HG03354 (cell line): ENCODE measurements at regions not wholly inside any gene's neighbourhood (a gene's known extent, or its start where the extent isn't known, plus 50 kb on each side); places are given as distances from the start of the nearest gene placed in this dataset.
A peak's percentile ranks its signal among the peaks of the same experiment; 100 is the strongest.
"Not testable (repeated sequence)": the region's sequence is repeated elsewhere in the genome, so short reads cannot be mapped to it uniquely, and the experiment has no call there.

Experiments used
- ATAC-seq: cut with Tn5 transposase; IDR thresholded peaks from one replicate; pipeline ENCODE4 v1.9.1; 2021; ENCODE audit warnings: mild to moderate bottlenecking; ENCODE audit not compliant: unreplicated experiment, poor library complexity, severe bottlenecking

DNA sequence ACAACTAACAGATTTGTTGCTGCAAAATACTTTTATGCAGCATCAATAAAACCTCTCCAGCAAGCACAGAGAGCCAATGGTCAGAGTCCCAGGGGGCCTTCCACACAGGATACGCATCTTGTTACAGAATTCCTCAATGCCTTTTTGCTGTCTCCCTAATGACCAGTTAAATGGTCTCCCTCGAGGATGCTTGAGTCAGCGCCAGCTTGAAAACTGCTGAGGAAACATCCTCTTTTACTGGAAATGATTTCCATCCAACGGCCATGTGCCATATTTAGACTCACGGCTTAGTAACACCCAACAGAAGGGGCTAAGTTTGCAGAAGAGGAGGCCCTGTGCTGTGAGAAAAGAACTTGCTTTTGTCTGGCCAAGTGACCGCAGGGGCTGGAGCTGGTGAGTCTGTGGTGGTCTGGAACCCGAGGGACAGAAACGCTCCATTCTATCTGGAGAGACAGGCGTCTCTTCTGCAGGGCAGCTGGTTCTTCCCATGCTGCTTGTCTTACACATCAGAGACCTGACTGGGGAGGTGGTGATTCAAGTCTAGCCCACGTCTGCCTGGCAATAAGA, 496.4 kb downstream of the SETD4 start:
- ATAC-seq: no peak

- ATAC-seq: no peak
Measured at GRCh38 chr21:35562876-35563275, 497.4 kb downstream of the SETD4 start.

GRCh38 chr21:35561116-35561515, 499.2 kb downstream of the SETD4 start:
- ATAC-seq: no peak

- ATAC-seq: no peak
Measured at GRCh38 chr21:35559829-35560225, 500.5 kb downstream of the SETD4 start.

DNA sequence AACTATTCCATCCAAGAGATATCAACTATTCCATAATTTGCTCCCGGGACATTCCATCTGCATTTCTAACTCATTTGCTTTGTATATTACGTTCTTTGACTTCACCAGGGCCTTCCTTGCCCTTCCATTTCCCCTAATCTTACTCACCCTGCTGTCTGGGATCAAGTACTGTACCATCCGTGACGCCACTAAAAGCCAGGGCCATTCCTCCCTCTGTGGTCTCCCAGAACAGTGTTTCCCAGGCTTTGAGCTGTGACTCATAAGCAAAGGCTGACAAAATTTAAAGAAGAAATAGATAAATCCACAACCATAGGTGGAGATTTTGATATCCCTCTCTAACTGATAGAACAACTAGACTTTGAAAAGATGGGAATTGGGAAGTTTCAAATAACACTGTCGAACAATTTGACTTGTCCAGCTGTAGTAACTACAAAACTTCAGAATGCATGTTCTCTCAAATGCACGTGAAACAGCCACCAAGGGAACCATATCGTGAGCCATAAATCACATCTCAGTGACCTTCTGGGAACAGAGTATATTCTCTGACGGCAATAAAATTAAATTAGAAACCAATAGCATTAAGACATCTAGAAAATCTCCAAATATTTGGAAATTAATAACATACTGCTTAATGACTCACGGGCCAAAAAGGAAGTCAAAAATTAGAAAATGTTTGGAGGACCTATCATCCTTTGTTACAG, 501.0 kb downstream of the SETD4 start:
- ATAC-seq: no peak

DNA sequence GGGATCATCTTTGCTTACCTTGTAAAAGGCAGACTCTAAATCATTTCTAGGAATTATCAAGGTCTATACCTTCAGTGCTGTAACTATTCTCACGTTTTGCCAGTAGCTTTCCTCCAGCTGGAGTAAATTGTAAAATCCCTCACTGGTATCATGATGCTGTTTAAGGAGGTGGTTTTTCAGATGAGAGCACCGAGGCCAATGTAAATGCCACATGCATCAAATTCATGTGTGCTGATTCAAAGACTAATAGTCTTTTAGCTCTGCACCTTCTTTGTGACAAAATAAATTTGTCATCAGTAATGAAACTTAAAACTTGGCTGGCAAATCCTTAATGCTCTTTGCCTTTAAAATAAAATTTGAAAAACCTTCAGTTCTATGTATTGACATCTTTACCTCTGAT, 503.8 kb downstream of the SETD4 start:
- ATAC-seq: no peak

- not testable (repeated sequence) for ATAC-seq
Measured at GRCh38 chr21:35552483-35552882, 503.4 kb upstream of the RUNX1 start.

GRCh38 chr21:35548904-35549615, 500.0 kb upstream of the RUNX1 start:
- no peak for ATAC-seq

- no peak for ATAC-seq
Measured at GRCh38 chr21:35547946-35548774, 499.1 kb upstream of the RUNX1 start.

GRCh38 chr21:35543746-35544145, 494.6 kb upstream of the RUNX1 start:
- ATAC-seq: no peak

GRCh38 chr21:35540950-35541638, 492.0 kb upstream of the RUNX1 start:
- no peak for ATAC-seq

GRCh38 chr21:35538386-35538785, 489.3 kb upstream of the RUNX1 start:
- ATAC-seq: no peak

- no peak for ATAC-seq
Measured at GRCh38 chr21:35537604-35538003, 488.5 kb upstream of the RUNX1 start.

GRCh38 chr21:35533893-35534292, 484.8 kb upstream of the RUNX1 start:
- no peak for ATAC-seq

DNA sequence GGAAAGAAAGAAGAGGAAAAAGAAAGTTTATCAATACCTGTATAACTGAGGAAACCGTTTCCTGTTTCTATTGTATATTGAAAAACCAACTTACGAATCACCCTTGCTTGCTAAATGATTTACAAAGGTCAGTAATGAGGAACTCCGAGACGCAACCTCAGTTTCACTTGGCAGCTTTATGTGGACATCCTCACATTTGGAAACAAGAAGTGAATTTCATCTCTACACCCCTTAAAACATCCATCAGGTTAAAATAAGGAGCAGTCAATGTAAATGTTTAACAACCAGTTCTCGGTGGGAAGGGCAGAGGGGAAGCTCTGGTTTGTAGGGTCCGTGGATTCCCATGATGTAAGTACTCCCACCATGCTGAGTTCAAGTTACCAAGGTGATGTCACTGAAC, 481.7 kb upstream of the RUNX1 start:
- no peak for ATAC-seq

DNA sequence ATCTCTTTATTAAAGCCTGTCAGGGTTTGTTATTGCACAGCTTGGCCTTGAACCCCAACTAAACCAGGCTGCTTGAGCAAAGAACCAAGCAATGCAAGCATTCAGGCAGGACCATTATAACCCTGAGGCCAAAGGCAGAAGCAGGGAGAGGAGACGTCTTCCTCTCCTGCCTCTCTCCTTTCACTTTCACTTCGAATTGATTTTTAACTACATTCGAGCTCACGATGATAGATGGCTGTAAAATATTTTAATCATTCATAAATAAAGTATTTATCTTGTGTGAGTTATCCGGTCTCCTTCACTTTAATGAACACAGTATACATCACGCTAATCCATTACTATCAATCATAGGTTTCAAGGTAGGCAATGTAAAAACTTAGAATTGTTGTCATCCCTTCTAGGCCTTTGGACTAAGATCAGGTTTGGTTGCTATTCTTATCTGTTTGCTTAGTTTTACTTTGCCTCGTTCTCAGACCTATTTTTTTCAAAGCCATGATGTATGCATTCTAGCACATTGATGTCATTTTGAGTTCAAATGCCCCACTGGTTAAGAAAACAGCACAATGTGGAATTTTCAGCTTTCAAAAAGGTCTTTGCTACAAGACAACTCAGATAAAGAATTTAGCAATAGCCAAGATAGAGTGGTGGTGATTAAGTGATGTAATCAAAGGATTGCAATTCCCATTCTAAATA, 480.2 kb upstream of the RUNX1 start:
- peak; percentile 55 for ATAC-seq

GRCh38 chr21:35528116-35529042, 479.3 kb upstream of the RUNX1 start:
- ATAC-seq: peak; percentile 48

DNA sequence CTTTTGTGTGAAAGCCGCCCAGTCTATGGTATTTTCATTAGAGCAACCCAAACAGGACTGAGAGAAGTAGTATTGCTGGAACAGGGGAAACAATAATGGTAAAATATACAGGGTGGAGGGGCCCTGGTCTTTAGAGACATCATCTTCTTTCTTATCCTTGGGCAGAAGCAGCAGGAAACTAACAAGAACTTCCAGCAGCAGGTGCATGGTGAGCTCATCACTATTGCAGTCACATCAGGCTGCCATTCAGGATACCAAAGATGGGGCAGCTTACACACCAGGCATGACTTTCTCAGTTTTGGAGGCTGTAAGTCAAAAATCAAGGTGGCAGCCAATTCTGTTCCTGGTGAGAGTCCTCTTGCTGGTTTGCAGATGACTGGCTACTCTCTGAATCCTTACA, 478.3 kb upstream of the RUNX1 start:
- ATAC-seq: no peak
